ENCODE measurements at regions not wholly inside any gene's neighbourhood (a gene's known extent, or its start where the extent isn't known, plus 50 kb on each side); places are given as distances from the start of the nearest gene placed in this dataset.

- Mint-ChIP-seq H3K27me3 (ENCODE audit: low read depth) (peaks cover 4% of the 10 kb centered on the region), H3K4me1 (no peaks in the 10 kb centered on the region), H3K36me3 (no peaks in the 10 kb centered on the region), H3K4me3 (no peak overlapping the region), H3K9me3 (no peaks in the 10 kb centered on the region), H3K27ac (no peak overlapping the region)
- TF ChIP-seq CTCF (IDR thresholded peaks at IDR 0.05; ENCODE audit: unreplicated experiment), result no peak
- no peak for DNase-seq (ENCODE audit: low spot score in 2 of 2, unreplicated experiment in 2 of 2)
Observed at GRCh38 chr20:40196846-40197436, 492.1 kb downstream of the MAFB start.

GRCh38 chr20:40195742-40196141, 493.3 kb downstream of the MAFB start:
- H3K4me3 Mint-ChIP-seq, result no peak overlapping the region
- no peak for TF ChIP-seq CTCF (IDR thresholded peaks at IDR 0.05; ENCODE audit: unreplicated experiment)
- no peak for DNase-seq (ENCODE audit: low spot score in 2 of 2, unreplicated experiment in 2 of 2)
- no peak overlapping the region for H3K27ac Mint-ChIP-seq
- H3K36me3 Mint-ChIP-seq, result no peaks in the 10 kb centered on the region
- no peaks in the 10 kb centered on the region for H3K27me3 Mint-ChIP-seq (ENCODE audit: low read depth)
- H3K9me3 Mint-ChIP-seq, result no peaks in the 10 kb centered on the region
- H3K4me1 Mint-ChIP-seq, result no peaks in the 10 kb centered on the region

- DNase-seq (ENCODE audit: low spot score in 2 of 2, unreplicated experiment in 2 of 2), result no peak
- Mint-ChIP-seq H3K36me3 (no peaks in the 10 kb centered on the region), H3K4me3 (no peak overlapping the region), H3K4me1 (no peaks in the 10 kb centered on the region), H3K9me3 (no peaks in the 10 kb centered on the region), H3K27me3 (ENCODE audit: low read depth) (no peaks in the 10 kb centered on the region), H3K27ac (no peak overlapping the region)
- no peak for TF ChIP-seq CTCF (IDR thresholded peaks at IDR 0.05; ENCODE audit: unreplicated experiment)
Observed at GRCh38 chr20:40192529-40192928, 496.5 kb downstream of the MAFB start.

GRCh38 chr20:40192081-40192480, 497.0 kb downstream of the MAFB start:
- H3K27me3 Mint-ChIP-seq (ENCODE audit: low read depth), result no peaks in the 10 kb centered on the region
- no peak for TF ChIP-seq CTCF (IDR thresholded peaks at IDR 0.05; ENCODE audit: unreplicated experiment)
- H3K27ac Mint-ChIP-seq, result no peak overlapping the region
- no peaks in the 10 kb centered on the region for H3K4me1 Mint-ChIP-seq
- H3K9me3 Mint-ChIP-seq, result no peaks in the 10 kb centered on the region
- no peak for DNase-seq (ENCODE audit: low spot score in 2 of 2, unreplicated experiment in 2 of 2)
- H3K36me3 Mint-ChIP-seq, result no peaks in the 10 kb centered on the region
- H3K4me3 Mint-ChIP-seq, result no peak overlapping the region

GRCh38 chr20:40191573-40191972, 497.5 kb downstream of the MAFB start:
- Mint-ChIP-seq H3K4me3 (no peak overlapping the region), H3K27ac (no peak overlapping the region), H3K36me3 (no peaks in the 10 kb centered on the region), H3K4me1 (no peaks in the 10 kb centered on the region), H3K27me3 (ENCODE audit: low read depth) (no peaks in the 10 kb centered on the region), H3K9me3 (no peaks in the 10 kb centered on the region)
- no peak for TF ChIP-seq CTCF (IDR thresholded peaks at IDR 0.05; ENCODE audit: unreplicated experiment)
- no peak for DNase-seq (ENCODE audit: low spot score in 2 of 2, unreplicated experiment in 2 of 2)

- no peak for DNase-seq (ENCODE audit: low spot score in 2 of 2, unreplicated experiment in 2 of 2)
- Mint-ChIP-seq H3K27ac (no peak overlapping the region), H3K4me1 (no peaks in the 10 kb centered on the region), H3K36me3 (no peaks in the 10 kb centered on the region), H3K9me3 (no peaks in the 10 kb centered on the region), H3K4me3 (no peak overlapping the region), H3K27me3 (ENCODE audit: low read depth) (no peaks in the 10 kb centered on the region)
- TF ChIP-seq CTCF (IDR thresholded peaks at IDR 0.05; ENCODE audit: unreplicated experiment), result no peak
Observed at GRCh38 chr20:40189621-40190020, 499.4 kb downstream of the MAFB start.

Measured in mesothelial cell of epicardium (in vitro differentiated cells).